ENCODE measurements at regions not wholly inside any gene's neighbourhood (a gene's known extent, or its start where the extent isn't known, plus 50 kb on each side); places are given as distances from the start of the nearest gene placed in this dataset.
A peak's percentile ranks its signal among the peaks of the same experiment; 100 is the strongest.

GRCh38 chr15:95804484-95804883 lies 526.0 kb upstream of the NR2F2 start:
- DNase-seq, result no peak

- no peak for DNase-seq
Observed at GRCh38 chr15:95812491-95812890, 518.0 kb upstream of the NR2F2 start.

- no peak for DNase-seq
Observed at GRCh38 chr15:95814908-95815307, 515.6 kb upstream of the NR2F2 start.

- no peak for DNase-seq
Observed at GRCh38 chr15:95816591-95816990, 513.9 kb upstream of the NR2F2 start.

- no peak for DNase-seq
Observed at GRCh38 chr15:95822961-95823360, 507.5 kb upstream of the NR2F2 start.

- no peak for DNase-seq
Observed at GRCh38 chr15:95825208-95825607, 505.3 kb upstream of the NR2F2 start.

- no peak for DNase-seq
Observed at GRCh38 chr15:95825671-95826411, 504.7 kb upstream of the NR2F2 start.

GRCh38 chr15:95826412-95827195 lies 503.9 kb upstream of the NR2F2 start:
- peak in 1 of 2 donors; percentile 24 for DNase-seq

- no peak for DNase-seq
Observed at GRCh38 chr15:95829062-95829461, 501.4 kb upstream of the NR2F2 start.

GRCh38 chr15:95830281-95830680 lies 500.2 kb upstream of the NR2F2 start:
- no peak for DNase-seq

- no peak for DNase-seq
Observed at GRCh38 chr15:95832668-95833067, 497.8 kb upstream of the NR2F2 start.

GRCh38 chr15:95834028-95834804 lies 496.3 kb upstream of the NR2F2 start:
- no peak for DNase-seq

- no peak for DNase-seq
Observed at GRCh38 chr15:95836536-95836935, 494.0 kb upstream of the NR2F2 start.

GRCh38 chr15:95837341-95838004 lies 493.0 kb upstream of the NR2F2 start:
- no peak for DNase-seq

- peak in 1 of 2 donors; percentile 55 for DNase-seq
Observed at GRCh38 chr15:95839367-95839782, 491.1 kb upstream of the NR2F2 start.

- no peak for DNase-seq
Observed at GRCh38 chr15:95840004-95840403, 490.5 kb upstream of the NR2F2 start.

GRCh38 chr15:95840855-95841254 lies 489.6 kb upstream of the NR2F2 start:
- DNase-seq, result no peak

- no peak for DNase-seq
Observed at GRCh38 chr15:95842576-95842975, 487.9 kb upstream of the NR2F2 start.

- DNase-seq, result no peak
Observed at GRCh38 chr15:95843241-95843910, 487.1 kb upstream of the NR2F2 start.

GRCh38 chr15:95845862-95846515 lies 484.5 kb upstream of the NR2F2 start:
- no peak for DNase-seq

GRCh38 chr15:95848126-95848525 lies 482.4 kb upstream of the NR2F2 start:
- DNase-seq, result no peak

GRCh38 chr15:95850837-95851236 lies 479.7 kb upstream of the NR2F2 start:
- DNase-seq, result no peak
